Right lobe of liver (tissue), 6 donors: ENCODE measurements at regions not wholly inside any gene's neighbourhood (a gene's known extent, or its start where the extent isn't known, plus 50 kb on each side); places are given as distances from the start of the nearest gene placed in this dataset.
"Not testable (repeated sequence)": the region's sequence is repeated elsewhere in the genome, so short reads cannot be mapped to it uniquely, and the experiment has no call there.

Experiments
- ATAC-seq, 4 donors: fragments of 200-7000 bp; cut with Tn5 transposase; one replicate each; pipeline ENCODE4 v1.9.1; 2020; ENCODE audit warnings: mild to moderate bottlenecking in 4 of 4, moderate library complexity in 4 of 4
- DNase-seq, 3 donors: peaks; one replicate each; pipeline ENCODE4 v3.0.0-alpha.2; 2020
- H3K27ac ChIP-seq, 3 donors: fragments of 200-600 bp; one replicate each; pipeline ENCODE4 v1.8.0; 2022
- H3K27me3 ChIP-seq, 2 donors: fragments of 200-600 bp; one replicate each; pipeline ENCODE4 v1.8.0; 2022
- H3K36me3 ChIP-seq, 4 donors: fragments of 200-600 bp; sonication (generic) in 1 of 4; one replicate each; pipeline versions ENCODE4 v1.5.1 to v1.8.0; 2017 to 2022; ENCODE audit warnings: control low read depth in 1 of 4
- H3K4me1 ChIP-seq, 4 donors: fragments of 200-600 bp; sonication (generic) in 1 of 4; one replicate each; pipeline versions ENCODE4 v1.5.1 to v1.8.0; 2017 to 2022; ENCODE audit warnings: control low read depth in 1 of 4
- H3K4me3 ChIP-seq, 3 donors: fragments of 200-600 bp; one replicate each; pipeline ENCODE4 v1.8.0; 2022
- H3K9me3 ChIP-seq, 4 donors: fragments of 200-600 bp; sonication (generic) in 1 of 4; one replicate each; pipeline versions ENCODE4 v1.5.1 to v1.8.0; 2017 to 2022; ENCODE audit warnings: control low read depth in 1 of 4
- CTCF ChIP-seq, 4 donors: fragments of 200-600 bp in 3 of 4; fragments of 450-650 bp in 1 of 4; IDR thresholded peaks; one replicate each; pipeline versions ENCODE4 v1.5.1 to v1.8.0; 2016 to 2022; ENCODE audit warnings: antibody characterized with exemption in 4 of 4, mild to moderate bottlenecking in 2 of 4
- POLR2A ChIP-seq: fragments of 450-650 bp; IDR thresholded peaks from one replicate; pipeline ENCODE4 v1.6.1; 2017; ENCODE audit warnings: antibody characterized with exemption, mild to moderate bottlenecking
- WGBS: methylation state at CpG from one replicate; pipeline ENCODE4 v1.1.6; 2018; ENCODE audit warnings: low coverage, low lambda C conversion rate; ENCODE audit not compliant: insufficient coverage; ENCODE audit errors: missing lambda C conversion rate; 5-methylcytosine and 5-hydroxymethylcytosine counted together
- intact Hi-C, 2 donors: fragments of 100-400 bp; cut with DNase I; formaldehyde crosslinking; loops; one replicate each; pipeline versions ENCODE4 v1.11.2 to v1.14.1; 2022
- donor health status: DM: no; HTN: yes; CAD: no.
- donor health status: DM: no; HTN: no; CAD: no.
- donor health status: DM: no; HTN: no; CAD: no.
- donor health status: DM: no; HTN: yes; CAD: no.
- donor health status: DM: no; HTN: yes; CAD: no.

DNA sequence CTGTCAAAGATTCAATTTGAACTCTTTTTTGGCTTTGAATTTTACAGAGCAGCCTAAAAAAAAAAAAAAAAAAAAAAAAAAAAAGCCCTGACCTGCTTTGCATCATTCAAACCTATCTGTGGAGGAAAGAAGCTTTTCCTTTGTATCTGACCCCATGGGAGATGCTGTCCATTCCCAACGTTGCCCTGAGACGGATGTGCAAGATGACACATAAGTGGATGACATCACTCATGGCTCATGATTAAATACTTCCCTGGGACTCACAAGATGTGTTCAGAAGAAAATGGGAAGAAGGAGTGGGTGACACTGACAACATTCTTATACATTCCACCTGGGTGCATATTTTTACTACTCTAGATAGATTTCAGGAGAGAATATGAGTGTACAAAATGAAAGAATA, 245.7 kb upstream of the ELAVL2 start:
- H3K4me3 ChIP-seq: no peak overlapping the region
- no peaks in the 10 kb centered on the region for H3K9me3 ChIP-seq
- 27% methylated on average over 2 of the region's 2 CpGs for WGBS
- H3K36me3 ChIP-seq: no peaks in the 10 kb centered on the region
- no peaks in the 10 kb centered on the region for H3K4me1 ChIP-seq
- TF ChIP-seq CTCF (IDR thresholded peaks at IDR 0.05): no peak
- no peak for TF ChIP-seq POLR2A
- no peak overlapping the region for H3K27ac ChIP-seq
- DNase-seq (no peak), ATAC-seq (no peak)
- H3K27me3 ChIP-seq: no peaks in the 10 kb centered on the region
- intact Hi-C loops: no loop called here

GRCh38 chr9:24071091-24071490, 245.1 kb upstream of the ELAVL2 start:
- no peak overlapping the region for H3K27ac ChIP-seq
- no peak overlapping the region for H3K4me3 ChIP-seq
- no peaks in the 10 kb centered on the region for H3K27me3 ChIP-seq
- no peak for DNase-seq
- intact Hi-C loops: no loop called here
- no peaks in the 10 kb centered on the region for H3K9me3 ChIP-seq
- WGBS: 56% methylated on average over 4 of the region's 4 CpGs
- ATAC-seq: no peak
- no peaks in the 10 kb centered on the region for H3K4me1 ChIP-seq
- H3K36me3 ChIP-seq: no peaks in the 10 kb centered on the region
- TF ChIP-seq CTCF (IDR thresholded peaks at IDR 0.05) (no peak), POLR2A (no peak)

DNA sequence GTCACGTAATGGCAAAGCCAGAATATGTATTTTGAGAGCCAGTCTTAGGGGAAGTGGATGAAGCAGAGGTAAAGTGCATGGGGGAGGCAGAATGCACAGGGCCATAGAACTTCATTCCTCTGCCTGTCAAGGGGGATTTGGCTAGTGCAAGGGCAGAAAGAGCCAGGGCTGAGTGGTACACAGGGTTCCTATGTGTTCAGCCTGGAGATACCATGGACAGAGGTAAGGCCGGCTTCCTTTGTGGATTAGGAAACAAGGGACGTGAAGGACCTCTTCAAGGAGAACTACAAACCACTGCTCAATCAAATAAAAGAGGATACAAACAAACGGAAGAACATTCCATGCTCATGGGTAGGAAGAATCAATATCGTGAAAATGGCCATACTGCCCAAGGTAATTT, 241.1 kb upstream of the ELAVL2 start:
- H3K4me1 ChIP-seq, H3K27me3 ChIP-seq, H3K36me3 ChIP-seq, H3K4me3 ChIP-seq, H3K27ac ChIP-seq, intact Hi-C loops, ATAC-seq, H3K9me3 ChIP-seq, DNase-seq: not testable (repeated sequence)
- WGBS: 34% methylated on average over 3 of the region's 5 CpGs

DNA sequence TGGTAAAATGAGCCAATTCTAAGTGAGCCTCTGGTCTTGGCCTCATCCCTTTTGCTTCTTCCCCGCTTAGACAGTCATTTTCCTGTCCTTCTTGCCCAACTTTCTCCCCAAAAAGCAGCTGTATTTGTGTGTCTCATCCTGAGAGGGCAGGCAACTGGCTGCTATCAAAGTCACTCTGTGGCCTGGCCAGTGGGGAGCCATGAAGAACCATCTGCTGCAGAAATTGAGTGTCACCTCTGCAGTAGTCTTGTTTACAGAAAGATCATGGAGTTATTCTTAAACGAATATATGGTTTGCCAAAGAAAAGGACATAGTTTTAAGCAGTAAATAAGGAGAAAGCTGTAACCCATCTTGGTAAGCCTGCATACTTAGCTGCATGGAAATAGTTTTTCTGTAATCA, 233.6 kb upstream of the ELAVL2 start:
- no peak for ATAC-seq
- WGBS: 16% methylated on average over 2 of the region's 2 CpGs

GRCh38 chr9:24051587-24051986, 225.5 kb upstream of the ELAVL2 start:
- H3K36me3 ChIP-seq: no peaks in the 10 kb centered on the region
- H3K27me3 ChIP-seq: no peaks in the 10 kb centered on the region
- TF ChIP-seq CTCF (IDR thresholded peaks at IDR 0.05): no peak
- TF ChIP-seq POLR2A: no peak
- H3K4me1 ChIP-seq: no peaks in the 10 kb centered on the region
- H3K4me3 ChIP-seq: no peak overlapping the region
- H3K9me3 ChIP-seq: no peaks in the 10 kb centered on the region
- ATAC-seq (no peak), DNase-seq (no peak)
- intact Hi-C loops: no loop called here
- H3K27ac ChIP-seq: no peak overlapping the region
- 55% methylated on average over 3 of the region's 3 CpGs for WGBS

More for the DNA sequence above, 233.6 kb upstream of the ELAVL2 start:
- no peak overlapping the region for H3K4me3 ChIP-seq
- no peaks in the 10 kb centered on the region for H3K9me3 ChIP-seq
- H3K27ac ChIP-seq: no peak overlapping the region
- H3K27me3 ChIP-seq: no peaks in the 10 kb centered on the region
- TF ChIP-seq CTCF (IDR thresholded peaks at IDR 0.05) (no peak), POLR2A (no peak)
- DNase-seq: no peak
- no peaks in the 10 kb centered on the region for H3K36me3 ChIP-seq
- no peaks in the 10 kb centered on the region for H3K4me1 ChIP-seq
- intact Hi-C loops: no loop called here

DNA sequence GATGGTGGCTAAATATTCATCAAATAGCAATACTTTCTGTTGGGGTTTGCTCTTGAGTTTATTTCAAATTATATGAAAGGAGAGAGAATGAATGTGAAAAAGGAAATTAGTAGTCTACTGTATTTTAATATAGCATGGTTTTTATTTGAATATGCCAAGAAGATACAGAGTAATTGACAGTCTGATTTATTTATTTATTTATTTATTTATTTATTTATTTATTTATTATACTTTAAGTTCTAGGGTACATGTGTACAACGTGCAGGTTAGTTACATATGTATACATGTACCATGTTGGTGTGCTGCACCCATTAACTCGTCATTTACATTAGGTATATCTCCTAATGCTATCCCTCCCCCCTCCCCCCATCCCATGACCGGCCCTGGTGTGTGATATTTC, 224.2 kb upstream of the ELAVL2 start:
- ATAC-seq, H3K4me1 ChIP-seq, H3K9me3 ChIP-seq, H3K27ac ChIP-seq, intact Hi-C loops, H3K36me3 ChIP-seq, DNase-seq, H3K4me3 ChIP-seq, H3K27me3 ChIP-seq: not testable (repeated sequence)
- 68% methylated on average over 3 of the region's 3 CpGs for WGBS
